ENCODE measurements at regions not wholly inside any gene's neighbourhood (a gene's known extent, or its start where the extent isn't known, plus 50 kb on each side); places are given as distances from the start of the nearest gene placed in this dataset.

DNA sequence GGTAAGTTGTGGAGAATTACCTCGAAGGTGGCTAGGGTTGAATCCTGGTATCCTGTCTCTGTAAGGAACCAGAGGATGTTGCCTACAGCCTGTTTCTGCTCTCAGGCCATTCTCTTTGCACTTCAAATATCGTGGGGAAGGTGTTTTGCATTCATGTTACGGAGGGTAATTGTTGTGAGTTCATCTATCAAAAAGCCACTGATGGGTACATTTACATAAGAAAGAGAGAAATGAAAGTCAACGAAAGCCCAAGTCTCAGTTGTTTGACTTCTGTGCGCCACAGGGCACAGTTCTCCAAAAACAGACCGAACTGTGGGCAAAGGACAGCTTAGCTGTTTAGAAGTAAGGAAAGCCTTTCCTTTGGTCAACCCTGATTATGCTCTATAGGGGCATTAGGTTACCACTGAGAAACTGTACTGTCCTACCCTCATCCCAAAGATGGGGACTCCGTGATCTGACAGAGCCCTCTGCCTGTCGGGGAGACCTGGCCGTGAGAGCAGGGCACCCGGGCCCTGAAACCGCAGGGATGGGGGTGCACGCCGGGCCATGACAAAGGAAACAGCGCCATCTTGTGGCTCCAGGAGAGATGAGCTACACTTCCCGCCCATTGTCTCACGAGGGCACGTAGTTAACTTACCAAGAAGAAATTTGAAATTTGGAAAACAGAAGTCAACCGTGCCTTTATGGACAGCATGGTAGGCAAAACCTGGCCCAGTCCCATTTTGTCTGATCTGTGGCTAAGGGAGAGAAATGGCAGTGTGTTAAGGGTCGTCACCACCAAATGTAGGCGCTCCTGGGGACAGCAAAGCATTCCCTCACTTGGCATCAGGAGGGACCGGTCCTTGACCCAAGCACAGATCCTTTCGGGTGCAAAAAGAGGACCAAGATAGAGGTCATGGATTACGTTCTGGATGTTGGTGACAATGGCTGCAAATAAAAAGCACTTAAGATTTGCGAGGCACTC lies 74.5 kb upstream of the DYNLRB2 start:
- TF ChIP-seq POLR2AphosphoS5 (IDR thresholded peaks at IDR 0.05) (no peak), CTCF (IDR thresholded peaks at IDR 0.05) (peak; percentile 30 to 69 (median 44))
